ENCODE measurements at regions not wholly inside any gene's neighbourhood (a gene's known extent, or its start where the extent isn't known, plus 50 kb on each side); places are given as distances from the start of the nearest gene placed in this dataset.

- ATAC-seq, result no peak
- TF ChIP-seq CREB5 (CRISPR knock-in tag; IDR thresholded peaks at IDR 0.05; ENCODE audit: low read depth) (no peak), ZFP3 (CRISPR knock-in tag; IDR thresholded peaks at IDR 0.05) (no peak), PATZ1 (CRISPR knock-in tag; IDR thresholded peaks at IDR 0.05; ENCODE audit: borderline replicate concordance) (no peak), CSRNP3 (CRISPR knock-in tag; IDR thresholded peaks at IDR 0.05) (no peak), PPARA (CRISPR knock-in tag; IDR thresholded peaks at IDR 0.05; ENCODE audit: borderline replicate concordance) (no peak)
Measured at GRCh38 chr10:9205558-9205957, 1151.1 kb downstream of the GATA3 start.

GRCh38 chr10:9209105-9209798, 1154.8 kb downstream of the GATA3 start:
- TF ChIP-seq TSHZ2 (CRISPR knock-in tag; IDR thresholded peaks at IDR 0.05), result peak; percentile 50; the same call in 1 of the 2 replicates
- TF ChIP-seq PATZ1 (CRISPR knock-in tag; IDR thresholded peaks at IDR 0.05; ENCODE audit: borderline replicate concordance), result no peak
- no peak for TF ChIP-seq TCF4 (CRISPR knock-in tag; IDR thresholded peaks at IDR 0.05; ENCODE audit: borderline replicate concordance)
- TF ChIP-seq ZNF8 (CRISPR knock-in tag; IDR thresholded peaks at IDR 0.05), result peak; percentile 6; the same call in 1 of the 2 replicates
- peak; percentile 80 for ATAC-seq

- peak; percentile 59; the same call in 2 of the 3 replicates for ATAC-seq
- TF ChIP-seq TOX (CRISPR knock-in tag; IDR thresholded peaks at IDR 0.05; ENCODE audit: borderline replicate concordance) (no peak), ISL1 (CRISPR knock-in tag; IDR thresholded peaks at IDR 0.05) (no peak), ZC3H10 (CRISPR knock-in tag; IDR thresholded peaks at IDR 0.05) (no peak), TSHZ2 (CRISPR knock-in tag; IDR thresholded peaks at IDR 0.05) (no peak), CREB5 (CRISPR knock-in tag; IDR thresholded peaks at IDR 0.05; ENCODE audit: low read depth) (no peak), PPARA (CRISPR knock-in tag; IDR thresholded peaks at IDR 0.05; ENCODE audit: borderline replicate concordance) (no peak), ZFP3 (CRISPR knock-in tag; IDR thresholded peaks at IDR 0.05) (no peak), BACH2 (CRISPR knock-in tag; IDR thresholded peaks at IDR 0.05; ENCODE audit: borderline replicate concordance) (no peak), ZNF70 (CRISPR knock-in tag; IDR thresholded peaks at IDR 0.05) (no peak), RARB (CRISPR knock-in tag; IDR thresholded peaks at IDR 0.05) (no peak), ARNTL (CRISPR knock-in tag; IDR thresholded peaks at IDR 0.05; ENCODE audit: borderline replicate concordance, low read depth) (no peak), CSDC2 (CRISPR knock-in tag; IDR thresholded peaks at IDR 0.05) (no peak), POU6F1 (CRISPR knock-in tag; IDR thresholded peaks at IDR 0.05; ENCODE audit: borderline replicate concordance, low read depth) (no peak), CSRNP3 (CRISPR knock-in tag; IDR thresholded peaks at IDR 0.05) (no peak), ZFP30 (CRISPR knock-in tag; IDR thresholded peaks at IDR 0.05) (no peak), ESRRG (CRISPR knock-in tag; IDR thresholded peaks at IDR 0.05) (no peak)
Measured at GRCh38 chr10:9211228-9211627, 1156.7 kb downstream of the GATA3 start.
